DOHH2 (cell line): ENCODE measurements at regions not wholly inside any gene's neighbourhood (a gene's known extent, or its start where the extent isn't known, plus 50 kb on each side); places are given as distances from the start of the nearest gene placed in this dataset.

Experiments
- H3F3A ChIP-seq: fragments of 200-600 bp; sonication (generic), shearing (Covaris generic); 2 replicates; pipeline ENCODE4 v1.6.0; 2016; ENCODE audit warnings: antibody characterized with exemption, mild to moderate bottlenecking; ENCODE audit not compliant: control insufficient read depth, insufficient read depth
- H3K27ac ChIP-seq: fragments of 200-600 bp; sonication (generic); 2 replicates; pipeline ENCODE4 v1.5.1; 2014; ENCODE audit warnings: low read depth, mild to moderate bottlenecking, low read length, moderate library complexity
- H3K27me3 ChIP-seq: fragments of 200-600 bp; sonication (generic); 2 replicates; pipeline ENCODE4 v1.6.1; 2014; ENCODE audit warnings: mild to moderate bottlenecking, low read length, mixed read lengths; ENCODE audit not compliant: control insufficient read depth
- H3K36me3 ChIP-seq: fragments of 200-600 bp; sonication (generic); 2 replicates; pipeline ENCODE4 v1.6.1; 2014; ENCODE audit warnings: mild to moderate bottlenecking, low read length, moderate library complexity, mixed read lengths; ENCODE audit not compliant: control insufficient read depth
- H3K4me1 ChIP-seq: fragments of 200-600 bp; sonication (generic); 2 replicates; pipeline ENCODE4 v1.6.1; 2014; ENCODE audit warnings: mild to moderate bottlenecking, low read length, mixed read lengths; ENCODE audit not compliant: control insufficient read depth
- H3K4me2 ChIP-seq: fragments of 200-600 bp; sonication (generic); 2 replicates; pipeline ENCODE4 v1.6.0; 2014; ENCODE audit warnings: mild to moderate bottlenecking, low read length, moderate library complexity
- H3K4me3 ChIP-seq: fragments of 200-600 bp; sonication (generic); 2 replicates; pipeline ENCODE4 v1.5.1; 2014; ENCODE audit warnings: mild to moderate bottlenecking, low read length, mixed read lengths
- H3K79me2 ChIP-seq: fragments of 200-600 bp; sonication (generic); 2 replicates; pipeline ENCODE4 v1.6.1; 2014; ENCODE audit warnings: mild to moderate bottlenecking, low read length, mixed read lengths; ENCODE audit not compliant: control insufficient read depth
- H3K9me2 ChIP-seq: fragments of 200-600 bp; sonication (generic); replicated peaks from 2 replicates; pipeline ENCODE4 v1.6.1; 2014; ENCODE audit warnings: mild to moderate bottlenecking, low read length, mixed read lengths; ENCODE audit not compliant: control insufficient read depth
- H3K9me3 ChIP-seq: fragments of 200-600 bp; sonication (generic); 2 replicates; pipeline ENCODE4 v1.6.1; 2014; ENCODE audit warnings: antibody characterized with exemption, low read length, mixed read lengths; ENCODE audit not compliant: control insufficient read depth, insufficient read depth
- H4K20me1 ChIP-seq: fragments of 200-600 bp; sonication (generic); 2 replicates; pipeline ENCODE4 v1.6.0; 2014; ENCODE audit warnings: low read depth, mild to moderate bottlenecking, antibody characterized with exemption, low read length, moderate library complexity; ENCODE audit not compliant: control insufficient read depth, insufficient read depth
- CTCF ChIP-seq: fragments of 200-600 bp; sonication (generic); IDR thresholded peaks from one replicate; pipeline ENCODE4 v1.5.1; 2014; ENCODE audit warnings: antibody characterized with exemption, mild to moderate bottlenecking, low read depth, low read length; ENCODE audit not compliant: poor library complexity, severe bottlenecking
- EZH2phosphoT487 ChIP-seq: fragments of 200-600 bp; sonication (generic); IDR thresholded peaks from 2 replicates; pipeline ENCODE4 v1.6.1; 2017; ENCODE audit warnings: borderline replicate concordance, mild to moderate bottlenecking, antibody characterized with exemption, low read length, moderate library complexity, mixed read lengths

GRCh38 chr1:186605762-186606350 lies 74.4 kb downstream of the PTGS2 start:
- Histone ChIP-seq H3K4me1 (no peaks in the 10 kb centered on the region), H3K79me2 (no peaks in the 10 kb centered on the region), H3K9me2 (no peaks in the 10 kb centered on the region), H3K9me3 (no peaks in the 10 kb centered on the region), H3K27me3 (no peaks in the 10 kb centered on the region), H3F3A (no peaks in the 10 kb centered on the region), H3K36me3 (no peaks in the 10 kb centered on the region), H4K20me1 (no peaks in the 10 kb centered on the region), H3K27ac (no peak overlapping the region), H3K4me2 (no peak overlapping the region), H3K4me3 (no peak overlapping the region)
- TF ChIP-seq EZH2phosphoT487 (no peak), CTCF (peak; percentile 66)

GRCh38 chr1:186595969-186596368 lies 84.3 kb downstream of the PTGS2 start:
- Histone ChIP-seq H3K79me2 (no peaks in the 10 kb centered on the region), H3K27ac (no peak overlapping the region), H3K27me3 (no peaks in the 10 kb centered on the region), H3K9me2 (no peaks in the 10 kb centered on the region), H3K4me2 (no peak overlapping the region), H3K36me3 (no peaks in the 10 kb centered on the region), H4K20me1 (no peaks in the 10 kb centered on the region), H3K9me3 (no peaks in the 10 kb centered on the region), H3K4me3 (no peak overlapping the region), H3F3A (no peaks in the 10 kb centered on the region), H3K4me1 (no peaks in the 10 kb centered on the region)
- TF ChIP-seq CTCF, result no peak
- no peak for TF ChIP-seq EZH2phosphoT487

- Histone ChIP-seq H3K4me1 (no peaks in the 10 kb centered on the region), H3F3A (no peaks in the 10 kb centered on the region), H3K4me3 (no peak overlapping the region), H3K9me3 (no peaks in the 10 kb centered on the region), H3K9me2 (no peaks in the 10 kb centered on the region), H3K27ac (no peak overlapping the region), H3K4me2 (no peak overlapping the region), H4K20me1 (no peaks in the 10 kb centered on the region), H3K27me3 (no peaks in the 10 kb centered on the region), H3K79me2 (no peaks in the 10 kb centered on the region), H3K36me3 (no peaks in the 10 kb centered on the region)
- no peak for TF ChIP-seq EZH2phosphoT487
- TF ChIP-seq CTCF, result no peak
These were observed 101.8 kb downstream of the PTGS2 start for GRCh38 chr1:186578325-186579016.
